ACC112 (cell line): ENCODE measurements at regions not wholly inside any gene's neighbourhood (a gene's known extent, or its start where the extent isn't known, plus 50 kb on each side); places are given as distances from the start of the nearest gene placed in this dataset.
A peak's percentile ranks its signal among the peaks of the same experiment; 100 is the strongest.

Experiments used
- H2AFZ ChIP-seq: fragments of 200-600 bp; sonication (generic); one replicate; pipeline ENCODE4 v1.6.0; 2017; ENCODE audit warnings: antibody characterized with exemption, low read length; ENCODE audit not compliant: unreplicated experiment
- H3K27ac ChIP-seq: fragments of 200-600 bp; sonication (generic); 2 replicates; pipeline ENCODE4 v1.5.1; 2014; ENCODE audit warnings: low read depth, mild to moderate bottlenecking, antibody characterized with exemption, low read length, moderate library complexity
- H3K27me3 ChIP-seq: fragments of 200-600 bp; sonication (generic); 2 replicates; pipeline ENCODE4 v1.6.1; 2014; ENCODE audit warnings: mild to moderate bottlenecking, antibody characterized with exemption, low read length, moderate library complexity, mixed read lengths; ENCODE audit not compliant: insufficient read depth
- H3K36me3 ChIP-seq: fragments of 200-600 bp; sonication (generic); 2 replicates; pipeline ENCODE4 v1.6.1; 2016; ENCODE audit warnings: mild to moderate bottlenecking, antibody characterized with exemption, low read length, moderate library complexity, mixed read lengths; ENCODE audit not compliant: insufficient read depth
- H3K4me1 ChIP-seq: fragments of 200-600 bp; sonication (generic); one replicate; pipeline ENCODE4 v1.6.1; 2016; ENCODE audit warnings: low read length, mixed read lengths; ENCODE audit not compliant: insufficient read depth, unreplicated experiment, control insufficient read depth
- H3K4me3 ChIP-seq: fragments of 200-600 bp; sonication (generic); 2 replicates; pipeline ENCODE4 v1.5.1; 2014; ENCODE audit warnings: mild to moderate bottlenecking, low read depth, low read length
- H3K79me2 ChIP-seq: fragments of 200-600 bp; sonication (generic); one replicate; pipeline ENCODE4 v1.6.0; 2016; ENCODE audit warnings: low read length; ENCODE audit not compliant: control insufficient read depth, unreplicated experiment, insufficient read depth

GRCh38 chr4:86481440-86481839 lies 112.7 kb upstream of the PTPN13 start:
- H3K4me3 ChIP-seq = no peak overlapping the region
- no peaks in the 10 kb centered on the region for H3K27me3 ChIP-seq
- no peaks in the 10 kb centered on the region for H3K79me2 ChIP-seq
- no peaks in the 10 kb centered on the region for H3K36me3 ChIP-seq
- no peak overlapping the region for H2AFZ ChIP-seq
- H3K27ac ChIP-seq = no peak overlapping the region
- peaks cover 8% of the 10 kb centered on the region for H3K4me1 ChIP-seq

DNA sequence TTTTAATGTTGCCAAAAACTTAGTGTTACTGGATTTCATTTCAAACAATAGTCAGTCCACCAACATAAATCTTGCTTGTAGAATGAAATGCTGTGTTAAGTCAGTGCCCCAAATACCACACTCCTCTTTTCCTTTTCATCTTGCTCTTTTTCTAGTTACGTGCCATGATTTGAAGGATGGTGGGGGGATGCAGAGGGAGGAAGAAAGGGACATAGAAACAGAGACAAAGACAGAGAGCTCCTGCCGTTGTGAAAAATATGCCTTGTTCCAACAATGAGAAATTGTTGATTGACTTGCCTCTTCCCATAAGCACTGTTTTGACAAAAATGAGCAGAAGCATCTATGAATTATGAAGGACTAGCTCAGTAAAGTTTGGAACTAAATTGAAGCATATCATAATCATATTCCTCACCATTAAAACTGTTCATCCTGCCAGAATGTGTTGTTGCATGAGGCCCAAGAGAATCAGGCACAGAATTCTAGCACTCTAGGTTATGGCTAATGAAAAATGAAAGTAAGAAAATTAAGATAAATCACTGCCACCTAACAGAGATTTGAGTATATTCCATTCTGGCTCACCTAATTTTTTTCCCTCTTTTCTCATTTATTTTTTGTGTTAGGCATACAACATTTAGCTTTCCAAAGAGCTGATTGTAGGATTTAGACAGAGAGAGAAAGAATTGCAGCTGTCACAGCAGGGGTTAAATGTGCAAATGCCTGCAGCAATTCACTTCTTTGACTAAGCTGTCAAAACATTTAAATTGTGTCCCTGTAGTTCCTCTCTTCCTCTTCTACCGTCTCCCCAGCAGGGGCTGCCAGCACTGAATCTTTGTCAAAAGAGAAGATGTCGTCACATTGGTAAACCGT lies 111.6 kb upstream of the PTPN13 start:
- H3K4me1 ChIP-seq = peaks cover 8% of the 10 kb centered on the region
- peak overlapping the region; percentile 63 for H3K4me3 ChIP-seq
- no peaks in the 10 kb centered on the region for H3K27me3 ChIP-seq
- H3K36me3 ChIP-seq = no peaks in the 10 kb centered on the region
- H3K27ac ChIP-seq = no peak overlapping the region
- H2AFZ ChIP-seq = peak overlapping the region; percentile 89
- H3K79me2 ChIP-seq = no peaks in the 10 kb centered on the region

DNA sequence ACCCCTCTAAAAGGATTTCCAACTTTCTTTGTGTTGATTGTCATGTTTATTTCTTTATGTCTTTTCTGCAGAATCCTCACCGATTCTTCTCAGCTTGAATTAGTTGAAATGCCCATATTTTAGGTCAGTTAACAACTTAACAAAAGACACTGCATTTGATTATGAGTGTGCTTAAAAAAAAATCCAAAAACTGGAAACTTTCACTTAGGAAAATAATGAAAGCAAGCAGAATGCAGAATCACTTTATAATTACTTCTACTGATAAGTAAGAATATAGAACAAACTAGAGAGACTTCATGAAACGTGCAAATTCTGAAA lies 111.0 kb upstream of the PTPN13 start:
- no peak overlapping the region for H3K27ac ChIP-seq
- peak overlapping the region; percentile 89 for H2AFZ ChIP-seq
- peak overlapping the region; percentile 63 for H3K4me3 ChIP-seq
- peaks cover 8% of the 10 kb centered on the region for H3K4me1 ChIP-seq
- no peaks in the 10 kb centered on the region for H3K27me3 ChIP-seq
- H3K36me3 ChIP-seq = no peaks in the 10 kb centered on the region
- no peaks in the 10 kb centered on the region for H3K79me2 ChIP-seq

GRCh38 chr4:86483773-86484172 lies 110.3 kb upstream of the PTPN13 start:
- no peaks in the 10 kb centered on the region for H3K36me3 ChIP-seq
- peaks cover 8% of the 10 kb centered on the region for H3K4me1 ChIP-seq
- no peaks in the 10 kb centered on the region for H3K27me3 ChIP-seq
- H3K4me3 ChIP-seq = no peak overlapping the region
- H3K79me2 ChIP-seq = no peaks in the 10 kb centered on the region
- no peak overlapping the region for H2AFZ ChIP-seq
- no peak overlapping the region for H3K27ac ChIP-seq

- H3K27ac ChIP-seq = no peak overlapping the region
- no peaks in the 10 kb centered on the region for H3K79me2 ChIP-seq
- peaks cover 8% of the 10 kb centered on the region for H3K4me1 ChIP-seq
- H3K4me3 ChIP-seq = no peak overlapping the region
- H3K36me3 ChIP-seq = no peaks in the 10 kb centered on the region
- H2AFZ ChIP-seq = no peak overlapping the region
- H3K27me3 ChIP-seq = no peaks in the 10 kb centered on the region
Measured at GRCh38 chr4:86484241-86484640, 109.9 kb upstream of the PTPN13 start.

- Histone ChIP-seq H2AFZ (no peak overlapping the region), H3K27ac (no peak overlapping the region), H3K4me3 (no peak overlapping the region), H3K4me1 (no peaks in the 10 kb centered on the region), H3K79me2 (no peaks in the 10 kb centered on the region), H3K36me3 (no peaks in the 10 kb centered on the region), H3K27me3 (no peaks in the 10 kb centered on the region)
Measured at GRCh38 chr4:86487738-86488348, 106.3 kb upstream of the PTPN13 start.

- H2AFZ ChIP-seq = no peak overlapping the region
- H3K79me2 ChIP-seq = no peaks in the 10 kb centered on the region
- no peaks in the 10 kb centered on the region for H3K36me3 ChIP-seq
- H3K27me3 ChIP-seq = no peaks in the 10 kb centered on the region
- H3K4me3 ChIP-seq = no peak overlapping the region
- H3K27ac ChIP-seq = no peak overlapping the region
- peaks cover 7% of the 10 kb centered on the region for H3K4me1 ChIP-seq
Measured at GRCh38 chr4:86493460-86493859, 100.7 kb upstream of the PTPN13 start.

GRCh38 chr4:86496094-86497080 lies 97.7 kb upstream of the PTPN13 start:
- Histone ChIP-seq H3K4me1 (peaks cover 7% of the 10 kb centered on the region), H2AFZ (peak overlapping the region; percentile 76), H3K27ac (no peak overlapping the region), H3K27me3 (no peaks in the 10 kb centered on the region), H3K79me2 (no peaks in the 10 kb centered on the region), H3K4me3 (no peak overlapping the region), H3K36me3 (no peaks in the 10 kb centered on the region)

- Histone ChIP-seq H3K4me3 (no peak overlapping the region), H3K27ac (no peak overlapping the region), H2AFZ (no peak overlapping the region), H3K4me1 (peaks cover 7% of the 10 kb centered on the region), H3K79me2 (no peaks in the 10 kb centered on the region), H3K36me3 (no peaks in the 10 kb centered on the region), H3K27me3 (no peaks in the 10 kb centered on the region)
Measured at GRCh38 chr4:86497131-86497530, 97.0 kb upstream of the PTPN13 start.

GRCh38 chr4:86497980-86498862 lies 95.9 kb upstream of the PTPN13 start:
- H3K4me3 ChIP-seq = no peak overlapping the region
- H2AFZ ChIP-seq = peak overlapping the region; percentile 4
- no peaks in the 10 kb centered on the region for H3K79me2 ChIP-seq
- H3K27me3 ChIP-seq = no peaks in the 10 kb centered on the region
- no peak overlapping the region for H3K27ac ChIP-seq
- no peaks in the 10 kb centered on the region for H3K36me3 ChIP-seq
- H3K4me1 ChIP-seq = peaks cover 7% of the 10 kb centered on the region
